K562 (cell line): ENCODE measurements at regions not wholly inside any gene's neighbourhood (a gene's known extent, or its start where the extent isn't known, plus 50 kb on each side); places are given as distances from the start of the nearest gene placed in this dataset.

ENCODE experiments used
- ATAC-seq: fragments of 200-7000 bp; cut with Tn5 transposase; 3 replicates; pipeline ENCODE4 v1.9.1; 2020; ENCODE audit warnings: moderate library complexity
- BruUV-seq: library from RNA; stranded (reverse); fragments of 400-500 nt; replicated peaks from 2 replicates; lab custom pipeline; 2021; lab: Mats Ljungman, UMichigan
- CTCF ChIA-PET: fragments of 300-600 bp; formaldehyde crosslinking; extraction: SDS; loops from one replicate; lab custom pipeline; 2021; ENCODE audit warnings: low intra/inter-chr PET ratio; lab: Yijun Ruan, JAX
- POLR2A ChIA-PET: fragments of 300-600, 350-650 bp; sonication (Branson Sonifier 250); formaldehyde crosslinking; extraction: SDS; loops from one replicate; lab custom pipeline; 2021; ENCODE audit warnings: antibody characterized with exemption, inconsistent platforms; lab: Yijun Ruan, JAX
- DNase-seq, 4 experiments: peaks; one replicate each; pipeline versions ENCODE4 v3.0.0 to v3.0.0-alpha.2; 2011 to 2018; ENCODE audit warnings: low spot score in 3 of 4, mixed read lengths in 3 of 4; ENCODE audit errors: extremely low read depth in 1 of 4
- FAIRE-seq: peaks from 2 replicates; lab custom pipeline; 2011; peaks lifted over from hg19 to GRCh38; lab: Jason Lieb, UNC
- H2AFZ ChIP-seq: 2 replicates; pipeline ENCODE4 v1.6.0; 2011; ENCODE audit warnings: low read depth, low read length, control low read depth, inconsistent platforms
- H3K27ac ChIP-seq: fragments of 200-600 bp; 3 replicates; pipeline ENCODE4 v1.8.0; 2011; ENCODE audit warnings: low read depth, mild to moderate bottlenecking, control low read depth, inconsistent platforms, low read length, moderate library complexity, mixed read lengths; ENCODE audit errors: extremely low read depth
- H3K27me3 ChIP-seq, 2 experiments: fragments of 300-600 bp in 1 of 2; 2 replicates in 1 of 2; 3 replicates in 1 of 2; pipeline versions ENCODE4 v1.6.0 to v1.8.0; 2011; ENCODE audit warnings: inconsistent platforms in 2 of 2, low read length in 2 of 2, mild to moderate bottlenecking in 1 of 2, mixed read lengths in 1 of 2, moderate library complexity in 1 of 2; ENCODE audit not compliant: control insufficient read depth in 2 of 2, insufficient read depth in 2 of 2
- H3K36me3 ChIP-seq: fragments of 300-600 bp; 3 replicates; pipeline ENCODE4 v1.8.0; 2011; ENCODE audit warnings: mild to moderate bottlenecking, low read length, inconsistent platforms; ENCODE audit not compliant: control insufficient read depth, insufficient read depth
- H3K4me1 ChIP-seq, 2 experiments: fragments of 200-600 bp in 1 of 2; replicated peaks in 1 of 2; 2 replicates in 1 of 2; 3 replicates in 1 of 2; pipeline versions ENCODE4 v1.5.1 to v1.8.0; 2011; ENCODE audit warnings: inconsistent platforms in 2 of 2, low read length in 2 of 2, mild to moderate bottlenecking in 1 of 2, mixed read lengths in 1 of 2, moderate library complexity in 1 of 2; ENCODE audit not compliant: control insufficient read depth in 2 of 2, insufficient read depth in 2 of 2
- H3K4me2 ChIP-seq: 2 replicates; pipeline ENCODE4 v1.6.1; 2011; ENCODE audit warnings: low read length, control low read depth, inconsistent platforms, mixed read lengths; ENCODE audit not compliant: insufficient read depth
- H3K4me3 ChIP-seq: fragments of 200-600 bp; sonication (generic), shearing (Covaris generic); 2 replicates; pipeline ENCODE4 v1.5.1; 2016; ENCODE audit warnings: control low read depth, inconsistent platforms
- H3K79me2 ChIP-seq: fragments of 200-600 bp; 3 replicates; pipeline ENCODE4 v1.8.0; 2011; ENCODE audit warnings: low read length, inconsistent platforms; ENCODE audit not compliant: control insufficient read depth, insufficient read depth
- H3K9ac ChIP-seq, 2 experiments: 2 replicates each; pipeline versions ENCODE4 v1.6.0 to v1.6.1; 2011; ENCODE audit warnings: low read depth in 2 of 2, low read length in 2 of 2, control low read depth in 1 of 2, inconsistent platforms in 1 of 2, mild to moderate bottlenecking in 1 of 2, mixed read lengths in 1 of 2; ENCODE audit not compliant: insufficient read depth in 1 of 2
- H3K9me1 ChIP-seq: one replicate; pipeline ENCODE4 v1.6.0; 2011; ENCODE audit warnings: inconsistent platforms, mild to moderate bottlenecking, low read length, moderate library complexity; ENCODE audit not compliant: control insufficient read depth, insufficient read depth
- H3K9me3 ChIP-seq: replicated peaks from 2 replicates; pipeline ENCODE4 v1.5.1; 2011; ENCODE audit warnings: low read depth, low read length, inconsistent platforms; ENCODE audit not compliant: control insufficient read depth, insufficient read depth
- H4K20me1 ChIP-seq: replicated peaks from 2 replicates; pipeline ENCODE4 v1.6.1; 2011; ENCODE audit warnings: low read length, inconsistent platforms, mixed read lengths; ENCODE audit not compliant: control insufficient read depth, insufficient read depth
- BRF1 ChIP-seq: IDR thresholded peaks from 3 replicates; pipeline ENCODE4 v1.6.1; 2011; ENCODE audit warnings: borderline replicate concordance, mild to moderate bottlenecking; ENCODE audit not compliant: insufficient read length; ENCODE audit errors: extremely low read depth
- CBX2 ChIP-seq: fragments of 200-600 bp; sonication (generic); IDR thresholded peaks from one replicate; pipeline ENCODE4 v1.6.1; 2012; ENCODE audit warnings: mild to moderate bottlenecking, low read length, inconsistent platforms; ENCODE audit not compliant: insufficient read depth, poor library complexity, severe bottlenecking
- CEBPB ChIP-seq: fragments of 450-650 bp; IDR thresholded peaks from 2 replicates; pipeline ENCODE4 v1.6.1; 2016; ENCODE audit warnings: missing genetic modification characterization, missing compliant biosample characterization
- CHAMP1 ChIP-seq: fragments of 450-650 bp; IDR thresholded peaks from 2 replicates; pipeline ENCODE4 v1.6.1; 2016; ENCODE audit warnings: mild to moderate bottlenecking
- EZH2 ChIP-seq: IDR thresholded peaks from 2 replicates; pipeline ENCODE4 v1.6.1; 2012; ENCODE audit warnings: low read depth, mild to moderate bottlenecking, inconsistent platforms, low read length, borderline replicate concordance
- HNRNPLL ChIP-seq: fragments of 200-400 bp; formaldehyde crosslinking; IDR thresholded peaks from 2 replicates; pipeline ENCODE4 v1.6.1; 2017; ENCODE audit warnings: low read length, low read depth, mild to moderate bottlenecking; ENCODE audit not compliant: poor library complexity, severe bottlenecking
- NONO ChIP-seq, 2 experiments: fragments of 200-400 bp in 1 of 2; fragments of 450-650 bp in 1 of 2; formaldehyde crosslinking in 1 of 2; IDR thresholded peaks; 2 replicates each; pipeline ENCODE4 v1.6.1; 2017; ENCODE audit warnings: low read depth in 2 of 2, mild to moderate bottlenecking in 2 of 2, moderate library complexity in 2 of 2, low read length in 1 of 2
- SIRT6 ChIP-seq: IDR thresholded peaks from one replicate; pipeline ENCODE4 v1.6.1; 2012; ENCODE audit warnings: low read depth, mild to moderate bottlenecking, control low read depth, inconsistent platforms, low read length, moderate library complexity
- SMAD3 ChIP-seq: fragments of 450-650 bp; formaldehyde crosslinking; conservative IDR thresholded peaks from 2 replicates; pipeline ENCODE4 v1.4.0; 2020; ENCODE audit warnings: mild to moderate bottlenecking
- THRB ChIP-seq: fragments of 450-650 bp; formaldehyde crosslinking; conservative IDR thresholded peaks from 2 replicates; pipeline ENCODE4 v1.4.0; 2022; ENCODE audit warnings: mild to moderate bottlenecking, missing genetic modification characterization
- WHSC1 ChIP-seq: IDR thresholded peaks from one replicate; pipeline ENCODE4 v1.6.1; 2012; ENCODE audit warnings: low read length, control low read depth, inconsistent platforms
- YBX1 ChIP-seq: fragments of 450-650 bp; IDR thresholded peaks from 2 replicates; pipeline ENCODE4 v1.7.1; 2016; ENCODE audit warnings: mild to moderate bottlenecking
- ZNF165 ChIP-seq: fragments of 250-450 bp; sonication (Bioruptor Pico); IDR thresholded peaks from 2 replicates; pipeline ENCODE4 v1.4.0; 2020; ENCODE audit warnings: borderline replicate concordance
- ZNF263 ChIP-seq: sonication (generic); formaldehyde crosslinking; IDR thresholded peaks from 2 replicates; pipeline ENCODE4 v1.8.0; 2022; ENCODE audit warnings: mild to moderate bottlenecking, missing genetic modification reagents, borderline replicate concordance
- ZNF57 ChIP-seq: fragments of 450-650 bp; formaldehyde crosslinking; IDR thresholded peaks from 2 replicates; pipeline ENCODE4 v1.4.0; 2020; ENCODE audit warnings: mild to moderate bottlenecking, moderate library complexity
- WGBS: fragments of 100-300 bp; shearing (Covaris generic); methylation state at CpG from one replicate; pipeline ENCODE4 v1.1.6; 2016; ENCODE audit warnings: low coverage, mixed read lengths; ENCODE audit not compliant: insufficient coverage; ENCODE audit errors: missing lambda C conversion rate; 5-methylcytosine and 5-hydroxymethylcytosine counted together
- in situ Hi-C: fragments of 300-500 bp; cut with MboI; formaldehyde crosslinking; loops from 4 replicates; pipeline ENCODE4 v1.15.0; 2018; ENCODE audit warnings: inconsistent platforms, mixed read lengths
- intact Hi-C: fragments of 100-400 bp; cut with micrococcal nuclease; formaldehyde crosslinking; loops from 2 replicates; pipeline ENCODE4 v1.14.2; 2022
- TF ChIP-seq, protein P1 (sequence below), 2 experiments: fragments of 450-650 bp in 1 of 2; sonication (generic) in 1 of 2; formaldehyde crosslinking in 1 of 2; IDR thresholded peaks in 1 of 2; conservative IDR thresholded peaks in 1 of 2; 2 replicates each; pipeline versions ENCODE4 v1.6.1 to v1.8.1; 2016 to 2023; ENCODE audit warnings: mild to moderate bottlenecking in 2 of 2, moderate library complexity in 2 of 2, inconsistent platforms in 1 of 2, missing genetic modification reagents in 1 of 2
- TF ChIP-seq, protein P2 (sequence below): fragments of 450-650 bp; IDR thresholded peaks from 2 replicates; pipeline ENCODE4 v1.6.1; 2018; ENCODE audit warnings: mild to moderate bottlenecking, low read depth; ENCODE audit not compliant: partially characterized antibody

- Histone ChIP-seq H4K20me1 (no peaks in the 10 kb centered on the region), H3K4me2 (no peak overlapping the region), H3K27me3 (no peaks in the 10 kb centered on the region), H3K79me2 (no peaks in the 10 kb centered on the region), H3K36me3 (no peaks in the 10 kb centered on the region), H2AFZ (no peak overlapping the region), H3K9ac (no peak overlapping the region), H3K9me3 (no peaks in the 10 kb centered on the region), H3K9me1 (no peaks in the 10 kb centered on the region), H3K4me3 (no peak overlapping the region), H3K27ac (no peak overlapping the region), H3K4me1 (no peaks in the 10 kb centered on the region)
- CTCF ChIA-PET = no interaction called here
- WGBS = 3% methylated on average over 3 of the region's 3 CpGs
- in situ Hi-C loops = no loop called here
- intact Hi-C loops = no loop called here
- FAIRE-seq (no peak), DNase-seq (no peak), ATAC-seq (no peak)
- POLR2A ChIA-PET = no interaction called here
- BruUV-seq = no TSS peak
- TF ChIP-seq HNRNPLL = no peak
- no peak for TF ChIP-seq NONO (IDR thresholded peaks at IDR 0.05; ENCODE audit: low read depth in 2 of 2, low read length in 1 of 2)
- TF ChIP-seq CEBPB = no peak
- no peak for TF ChIP-seq SMAD3 (CRISPR knock-in tag)
- TF ChIP-seq BRF1 = no peak
- TF ChIP-seq, protein P1, sequence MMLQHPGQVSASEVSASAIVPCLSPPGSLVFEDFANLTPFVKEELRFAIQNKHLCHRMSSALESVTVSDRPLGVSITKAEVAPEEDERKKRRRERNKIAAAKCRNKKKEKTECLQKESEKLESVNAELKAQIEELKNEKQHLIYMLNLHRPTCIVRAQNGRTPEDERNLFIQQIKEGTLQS (IDR thresholded peaks at IDR 0.05) = no peak
- TF ChIP-seq, protein P1 (CRISPR knock-in tag; conservative IDR thresholded peaks at IDR 0.05) = no peak
- no peak for TF ChIP-seq ZNF263 (CRISPR knock-in tag)
- TF ChIP-seq YBX1 = no peak
- TF ChIP-seq EZH2 = no peak
- no peak for TF ChIP-seq THRB
- TF ChIP-seq WHSC1 = no peak
- no peak for TF ChIP-seq ZNF57
- TF ChIP-seq, protein P2, sequence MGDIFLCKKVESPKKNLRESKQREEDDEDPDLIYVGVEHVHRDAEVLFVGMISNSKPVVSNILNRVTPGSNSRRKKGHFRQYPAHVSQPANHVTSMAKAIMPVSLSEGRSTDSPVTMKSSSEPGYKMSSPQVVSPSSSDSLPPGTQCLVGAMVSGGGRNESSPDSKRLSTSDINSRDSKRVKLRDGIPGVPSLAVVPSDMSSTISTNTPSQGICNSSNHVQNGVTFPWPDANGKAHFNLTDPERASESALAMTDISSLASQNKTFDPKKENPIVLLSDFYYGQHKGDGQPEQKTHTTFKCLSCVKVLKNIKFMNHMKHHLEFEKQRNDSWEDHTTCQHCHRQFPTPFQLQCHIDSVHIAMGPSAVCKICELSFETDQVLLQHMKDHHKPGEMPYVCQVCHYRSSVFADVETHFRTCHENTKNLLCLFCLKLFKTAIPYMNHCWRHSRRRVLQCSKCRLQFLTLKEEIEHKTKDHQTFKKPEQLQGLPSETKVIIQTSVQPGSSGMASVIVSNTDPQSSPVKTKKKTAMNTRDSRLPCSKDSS = no peak
- no peak for TF ChIP-seq CHAMP1
- TF ChIP-seq CBX2 = no peak
- TF ChIP-seq SIRT6 = no peak
- no peak for TF ChIP-seq ZNF165 (CRISPR knock-in tag)
Measured at GRCh38 chr15:46344915-46345314, 710.1 kb downstream of the SQOR start.
